ENCODE measurements at regions not wholly inside any gene's neighbourhood (a gene's known extent, or its start where the extent isn't known, plus 50 kb on each side); places are given as distances from the start of the nearest gene placed in this dataset.
"Not testable (repeated sequence)": the region's sequence is repeated elsewhere in the genome, so short reads cannot be mapped to it uniquely, and the experiment has no call there.

DNA sequence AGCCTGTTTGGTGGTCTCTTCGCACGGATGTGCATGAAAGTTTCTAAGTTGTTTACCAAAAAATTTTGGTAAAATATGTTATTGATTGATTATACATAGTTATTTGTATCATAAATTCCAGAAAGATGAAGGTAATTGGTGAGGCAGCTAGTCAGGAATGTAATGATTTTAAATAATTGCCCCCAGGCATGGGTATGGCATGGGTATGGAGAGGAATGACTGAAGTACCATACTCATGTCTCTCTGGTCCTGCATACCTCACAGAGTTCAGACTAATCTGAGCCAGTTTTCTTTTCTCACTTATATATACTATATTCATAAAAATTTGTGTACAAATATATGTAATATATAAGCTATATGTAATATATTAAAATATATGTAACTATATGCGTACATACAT is 329.0 kb upstream of the TECRL start:
- Mint-ChIP-seq H3K4me1 (no peaks in the 10 kb centered on the region), H3K27ac (no peak overlapping the region)

DNA sequence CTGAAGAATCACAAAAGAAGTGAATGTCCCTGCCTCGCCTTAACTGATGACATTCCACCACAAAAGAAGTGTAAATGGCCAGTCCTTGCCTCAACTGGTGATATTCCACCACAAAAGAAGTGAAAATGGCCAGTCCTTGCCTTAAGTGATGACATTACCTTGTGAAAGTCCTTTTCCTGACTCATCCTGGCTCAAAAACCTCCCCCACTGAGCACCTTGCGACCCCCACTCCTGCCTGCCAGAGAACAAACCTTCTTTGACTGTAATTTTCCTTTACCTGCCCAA is 328.5 kb upstream of the TECRL start:
- H3K27ac Mint-ChIP-seq; H3K4me3 Mint-ChIP-seq; H3K4me1 Mint-ChIP-seq; H3K36me3 Mint-ChIP-seq (ENCODE audit: low read depth); intact Hi-C loops (cut with micrococcal nuclease); DNase-seq; H3K27me3 Mint-ChIP-seq; H3K9me3 Mint-ChIP-seq: not testable (repeated sequence)

More for the DNA sequence above, 329.0 kb upstream of the TECRL start:
- Mint-ChIP-seq H3K27me3 (no peaks in the 10 kb centered on the region), H3K36me3 (ENCODE audit: low read depth) (no peaks in the 10 kb centered on the region), H3K4me3 (no peak overlapping the region), H3K9me3 (peaks cover 5% of the 10 kb centered on the region)
- intact Hi-C loops (cut with micrococcal nuclease): no loop called here
- DNase-seq: no peak

DNA sequence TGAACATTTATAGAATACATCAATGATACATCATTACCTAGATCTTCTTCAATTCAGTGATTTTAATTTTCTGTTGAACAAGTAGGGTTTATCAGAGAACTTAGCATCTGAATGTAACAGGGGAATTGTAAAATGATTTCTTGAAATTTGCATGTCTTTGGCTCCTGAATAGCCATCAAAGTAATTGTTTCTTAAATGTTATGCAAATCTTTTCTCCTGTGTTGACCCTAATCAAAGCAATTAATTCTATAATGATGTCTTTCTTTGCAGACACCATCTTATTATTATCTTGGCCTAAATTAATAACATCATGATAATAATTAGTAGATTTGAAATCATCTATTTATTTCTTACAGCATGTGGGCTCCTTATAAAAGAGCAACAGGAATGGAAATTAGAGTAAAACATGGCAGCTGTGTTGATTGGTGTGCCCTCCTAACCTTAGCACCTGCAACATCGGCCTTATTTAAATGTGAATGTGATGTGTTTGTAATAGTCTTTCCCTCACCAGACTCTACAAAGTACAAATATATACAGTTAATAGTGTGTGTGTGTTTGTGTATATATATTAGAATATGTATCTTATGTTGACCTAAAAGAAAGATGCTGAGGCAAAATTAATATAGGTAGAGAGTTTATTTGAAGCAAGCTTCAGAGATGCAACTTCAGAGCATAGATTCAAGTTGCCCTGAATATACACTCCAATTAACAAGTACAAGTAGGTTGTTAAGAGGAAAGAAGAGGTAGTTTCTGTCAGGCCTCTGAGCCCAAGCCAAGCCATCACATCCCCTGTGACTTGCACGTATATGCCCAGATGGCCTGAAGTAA is 328.0 kb upstream of the TECRL start:
- no peak for DNase-seq
- Mint-ChIP-seq H3K27ac (no peak overlapping the region), H3K36me3 (ENCODE audit: low read depth) (no peaks in the 10 kb centered on the region), H3K4me3 (no peak overlapping the region), H3K27me3 (no peaks in the 10 kb centered on the region), H3K4me1 (no peaks in the 10 kb centered on the region), H3K9me3 (peaks cover 6% of the 10 kb centered on the region)
- intact Hi-C loops (cut with micrococcal nuclease): no loop called here

DNA sequence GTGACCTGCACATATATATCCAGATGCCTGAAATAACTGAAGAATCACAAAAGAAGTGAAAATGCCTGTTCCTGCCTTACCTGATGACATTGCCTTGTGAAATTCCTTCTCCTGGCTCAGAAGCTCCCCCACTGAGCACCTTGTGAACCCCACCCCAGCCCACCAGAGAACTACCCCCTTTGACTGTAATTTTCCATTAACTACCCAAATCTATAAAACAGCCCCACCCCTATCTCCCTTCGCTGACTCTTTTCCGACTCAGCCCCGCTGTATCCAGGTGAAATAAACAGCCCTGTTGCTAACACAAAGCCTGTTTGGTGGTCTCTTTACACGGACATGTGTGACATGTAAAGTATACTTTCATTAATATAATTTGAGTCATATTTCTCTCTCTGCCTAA is 320.3 kb upstream of the TECRL start:
- Mint-ChIP-seq H3K4me1 (no peaks in the 10 kb centered on the region), H3K27ac (no peak overlapping the region), H3K4me3 (no peak overlapping the region), H3K9me3 (peaks cover 10% of the 10 kb centered on the region), H3K36me3 (ENCODE audit: low read depth) (no peaks in the 10 kb centered on the region), H3K27me3 (no peaks in the 10 kb centered on the region)
- no peak for DNase-seq
- intact Hi-C loops (cut with micrococcal nuclease): no loop called here

DNA sequence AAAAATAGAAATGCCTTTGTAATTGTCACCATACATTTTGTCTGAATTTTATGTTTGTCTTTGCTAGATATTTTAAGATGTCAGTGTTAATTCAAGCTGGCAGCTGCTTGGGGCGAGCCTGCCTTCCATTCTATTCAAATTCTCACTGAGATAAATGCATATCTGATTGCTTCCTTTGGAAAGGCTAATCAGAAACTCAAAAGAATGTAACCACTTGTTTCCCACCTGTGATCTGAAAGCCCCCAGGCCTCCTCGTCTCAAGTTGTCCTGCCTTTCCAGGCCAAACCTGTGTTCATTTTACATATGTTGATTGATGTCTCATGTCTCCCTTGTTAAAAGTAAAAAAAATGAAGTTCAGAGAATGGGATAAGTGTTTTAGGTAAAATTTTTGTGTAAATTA is 318.7 kb upstream of the TECRL start:
- Mint-ChIP-seq H3K27me3 (no peaks in the 10 kb centered on the region), H3K4me1 (no peaks in the 10 kb centered on the region), H3K27ac (no peak overlapping the region), H3K36me3 (ENCODE audit: low read depth) (no peaks in the 10 kb centered on the region), H3K9me3 (peaks cover 10% of the 10 kb centered on the region), H3K4me3 (no peak overlapping the region)
- no peak for DNase-seq
- intact Hi-C loops (cut with micrococcal nuclease): no loop called here

DNA sequence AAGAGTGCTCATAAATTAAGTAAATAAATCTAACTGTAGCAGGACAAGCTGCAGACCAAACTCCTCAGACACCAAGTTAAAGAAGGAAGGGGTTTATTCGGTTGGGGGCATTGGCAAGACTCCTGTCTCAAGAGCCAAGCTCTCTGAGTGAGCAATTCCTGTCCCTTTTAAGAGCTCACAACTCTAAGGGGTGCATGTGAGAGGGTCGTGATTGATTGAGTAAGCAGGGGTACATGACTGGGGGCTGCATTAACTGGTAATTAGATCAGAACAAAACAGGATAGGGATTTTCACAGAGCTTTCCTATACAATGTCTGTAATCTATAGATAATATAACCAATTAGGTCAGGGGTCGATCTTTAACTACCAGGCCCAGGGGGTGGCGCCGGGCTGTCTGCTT is 318.1 kb upstream of the TECRL start:
- H3K4me1 Mint-ChIP-seq; H3K4me3 Mint-ChIP-seq; DNase-seq; intact Hi-C loops (cut with micrococcal nuclease); H3K36me3 Mint-ChIP-seq (ENCODE audit: low read depth); H3K27me3 Mint-ChIP-seq; H3K27ac Mint-ChIP-seq; H3K9me3 Mint-ChIP-seq: not testable (repeated sequence)

DNA sequence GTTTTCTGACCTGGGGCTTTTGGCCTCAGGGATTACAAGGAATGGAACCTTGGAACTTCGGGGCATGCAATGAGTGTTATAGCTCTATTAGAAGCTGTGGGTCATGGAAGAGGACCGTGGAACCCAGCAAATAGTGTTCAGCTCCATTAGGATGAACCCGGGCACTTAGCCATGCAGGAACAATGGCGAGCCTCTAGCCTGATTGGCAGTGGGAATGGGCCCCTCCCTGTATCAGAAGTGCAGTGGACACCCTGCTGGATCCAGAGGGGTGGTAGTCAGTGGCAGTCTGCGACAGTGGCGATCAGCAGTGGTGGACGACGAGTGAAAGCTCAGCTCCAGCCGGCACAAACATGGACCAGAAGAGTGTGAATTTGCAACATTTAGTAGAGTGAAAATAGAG is 315.4 kb upstream of the TECRL start:
- Mint-ChIP-seq H3K9me3 (peaks cover 4% of the 10 kb centered on the region), H3K4me3 (no peak overlapping the region), H3K27ac (no peak overlapping the region), H3K4me1 (no peaks in the 10 kb centered on the region), H3K36me3 (ENCODE audit: low read depth) (no peaks in the 10 kb centered on the region), H3K27me3 (no peaks in the 10 kb centered on the region)
- intact Hi-C loops (cut with micrococcal nuclease): no loop called here
- DNase-seq: no peak

DNA sequence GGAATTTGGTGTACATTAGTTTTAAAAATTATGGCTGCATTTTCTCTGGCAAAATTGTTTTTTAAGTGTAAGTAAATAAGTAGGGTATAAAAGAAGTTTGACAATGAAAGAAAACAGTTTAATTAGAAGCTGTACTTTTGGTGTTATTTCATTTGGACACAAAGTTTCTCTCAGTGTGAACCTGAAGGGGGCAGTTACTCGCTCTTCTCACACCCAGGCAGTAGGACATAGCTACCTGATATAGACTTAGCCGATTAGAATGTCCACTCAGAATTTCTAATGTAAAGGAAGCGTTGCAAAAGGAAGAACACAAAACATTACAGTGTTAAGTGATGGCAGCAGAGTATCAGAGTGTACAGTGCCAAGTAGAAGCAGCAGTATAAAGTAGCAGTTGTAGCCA is 311.9 kb upstream of the TECRL start:
- intact Hi-C loops (cut with micrococcal nuclease): no loop called here
- DNase-seq: no peak
- Mint-ChIP-seq H3K36me3 (ENCODE audit: low read depth) (no peaks in the 10 kb centered on the region), H3K4me1 (no peaks in the 10 kb centered on the region), H3K9me3 (no peaks in the 10 kb centered on the region), H3K27me3 (no peaks in the 10 kb centered on the region), H3K27ac (no peak overlapping the region), H3K4me3 (no peak overlapping the region)

DNA sequence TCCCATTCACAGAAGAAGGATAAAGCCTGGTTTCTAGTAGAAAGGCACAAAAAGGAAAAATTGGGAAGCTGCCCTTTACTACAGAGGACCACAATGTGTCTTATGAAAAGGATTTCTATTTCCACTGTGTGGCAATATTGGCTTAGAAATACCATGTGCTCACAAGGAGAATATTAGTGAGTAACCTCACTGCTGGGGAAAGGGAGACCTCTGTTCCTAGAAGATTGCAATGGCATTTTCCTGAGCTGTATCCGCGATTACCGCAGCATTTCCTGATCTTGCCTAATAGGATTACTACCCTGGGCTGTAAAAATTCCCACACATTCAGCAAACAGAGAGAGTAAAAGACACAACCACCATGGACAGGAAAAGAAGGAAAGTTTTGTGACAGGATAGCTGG is 308.8 kb upstream of the TECRL start:
- Mint-ChIP-seq H3K9me3 (no peaks in the 10 kb centered on the region), H3K27me3 (no peaks in the 10 kb centered on the region), H3K27ac (no peak overlapping the region), H3K36me3 (ENCODE audit: low read depth) (no peaks in the 10 kb centered on the region), H3K4me3 (no peak overlapping the region), H3K4me1 (no peaks in the 10 kb centered on the region)
- DNase-seq: no peak
- intact Hi-C loops (cut with micrococcal nuclease): no loop called here

DNA sequence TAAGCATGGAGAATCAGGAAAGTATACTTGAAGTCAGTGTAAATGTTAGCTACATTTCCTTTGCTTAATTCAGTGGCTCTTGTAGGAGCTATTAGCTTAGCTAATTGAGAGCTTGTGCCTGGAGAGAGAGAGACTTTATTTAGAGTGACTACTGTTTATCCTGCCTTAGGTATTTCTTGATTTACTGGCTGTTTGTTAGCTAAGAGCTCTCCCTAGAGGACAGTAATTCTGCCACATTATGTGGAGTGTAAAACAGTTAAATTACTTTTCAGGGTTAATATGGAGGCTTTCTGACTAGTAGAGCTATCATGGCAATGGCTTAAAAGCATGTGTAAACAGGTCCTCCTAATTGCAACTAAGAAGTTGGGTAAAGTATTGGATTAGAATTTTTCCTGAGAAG is 306.5 kb upstream of the TECRL start:
- Mint-ChIP-seq H3K9me3 (no peaks in the 10 kb centered on the region), H3K27me3 (no peaks in the 10 kb centered on the region)

DNA sequence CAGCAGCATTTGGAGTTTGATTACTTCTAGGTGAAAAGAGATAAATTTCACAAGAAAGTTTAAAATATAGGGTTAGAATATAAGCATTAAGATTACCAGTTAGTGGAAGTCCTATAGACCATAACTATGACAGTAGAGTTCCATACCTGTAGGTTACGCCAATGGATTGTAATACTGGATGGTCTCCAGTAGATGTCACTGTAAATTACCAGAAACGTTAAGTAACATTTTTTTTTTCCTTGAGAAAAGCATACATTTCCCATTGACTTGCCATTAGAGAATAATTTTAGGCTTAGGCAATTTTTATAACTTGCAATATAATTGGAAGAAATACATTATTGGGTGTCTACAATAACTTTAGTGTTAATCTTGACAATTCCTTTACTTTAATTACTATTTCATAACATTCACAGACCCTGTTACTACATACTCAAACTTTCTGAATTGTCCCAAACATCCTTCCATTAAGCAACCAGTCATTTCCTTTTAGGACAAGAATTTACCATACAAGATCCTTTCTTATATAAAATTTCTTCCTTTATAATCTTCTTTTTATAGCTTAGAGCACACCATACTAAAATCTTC is 304.1 kb upstream of the TECRL start:
- H3K27me3 Mint-ChIP-seq: no peaks in the 10 kb centered on the region
- intact Hi-C loops (cut with micrococcal nuclease): no loop called here
- H3K4me1 Mint-ChIP-seq: no peaks in the 10 kb centered on the region
- no peak overlapping the region for H3K4me3 Mint-ChIP-seq
- DNase-seq: no peak
- H3K27ac Mint-ChIP-seq: no peak overlapping the region
- no peaks in the 10 kb centered on the region for H3K36me3 Mint-ChIP-seq (ENCODE audit: low read depth)
- no peaks in the 10 kb centered on the region for H3K9me3 Mint-ChIP-seq

More for the DNA sequence above, 306.5 kb upstream of the TECRL start:
- no peak for DNase-seq
- intact Hi-C loops (cut with micrococcal nuclease): no loop called here
- no peak overlapping the region for H3K27ac Mint-ChIP-seq
- no peaks in the 10 kb centered on the region for H3K4me1 Mint-ChIP-seq
- H3K36me3 Mint-ChIP-seq (ENCODE audit: low read depth): no peaks in the 10 kb centered on the region
- H3K4me3 Mint-ChIP-seq: no peak overlapping the region

DNA sequence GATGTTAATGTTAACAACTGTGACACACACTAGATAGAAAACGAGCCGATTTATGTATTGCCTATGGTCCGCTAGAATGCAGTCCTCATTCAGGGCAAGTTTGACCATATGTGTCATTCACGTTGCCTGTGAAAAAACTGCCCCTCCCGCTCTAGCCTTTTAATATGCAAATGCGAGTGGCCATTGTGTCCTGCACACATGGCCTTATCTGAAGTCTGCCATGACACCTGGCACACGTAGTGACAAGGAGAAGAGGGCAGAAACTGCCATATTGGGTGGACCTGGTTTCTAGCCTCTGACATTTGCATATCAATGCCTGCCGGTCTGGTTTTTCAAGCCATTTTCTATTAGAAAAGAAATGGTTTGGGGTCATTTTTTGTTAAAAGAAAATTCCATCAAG is 303.3 kb upstream of the TECRL start:
- H3K36me3 Mint-ChIP-seq (ENCODE audit: low read depth): no peaks in the 10 kb centered on the region
- no peaks in the 10 kb centered on the region for H3K9me3 Mint-ChIP-seq
- no peak for DNase-seq
- no peaks in the 10 kb centered on the region for H3K27me3 Mint-ChIP-seq
- H3K4me3 Mint-ChIP-seq: no peak overlapping the region
- no peak overlapping the region for H3K27ac Mint-ChIP-seq
- H3K4me1 Mint-ChIP-seq: no peaks in the 10 kb centered on the region
- intact Hi-C loops (cut with micrococcal nuclease): no loop called here

DNA sequence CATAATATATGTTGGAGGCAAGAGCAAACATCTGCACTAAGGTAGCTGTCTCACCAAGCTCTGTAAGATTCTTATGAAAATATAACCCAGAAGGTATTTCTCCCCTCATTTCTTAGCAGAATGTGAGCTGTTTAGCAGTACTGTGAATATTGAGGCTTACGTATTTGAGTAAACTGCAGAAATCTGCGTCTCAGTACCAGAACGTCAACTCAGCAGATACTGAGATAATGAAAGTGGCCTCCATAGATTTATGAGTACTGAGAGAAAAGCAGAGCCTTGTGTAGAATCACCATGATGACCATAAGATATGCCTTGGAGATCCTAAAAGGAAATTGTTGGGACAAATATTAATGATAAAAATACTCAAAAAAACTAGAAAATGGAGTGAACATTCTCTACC is 296.7 kb upstream of the TECRL start:
- Mint-ChIP-seq H3K4me3 (no peak overlapping the region), H3K36me3 (ENCODE audit: low read depth) (no peaks in the 10 kb centered on the region), H3K27ac (no peak overlapping the region)

DNA sequence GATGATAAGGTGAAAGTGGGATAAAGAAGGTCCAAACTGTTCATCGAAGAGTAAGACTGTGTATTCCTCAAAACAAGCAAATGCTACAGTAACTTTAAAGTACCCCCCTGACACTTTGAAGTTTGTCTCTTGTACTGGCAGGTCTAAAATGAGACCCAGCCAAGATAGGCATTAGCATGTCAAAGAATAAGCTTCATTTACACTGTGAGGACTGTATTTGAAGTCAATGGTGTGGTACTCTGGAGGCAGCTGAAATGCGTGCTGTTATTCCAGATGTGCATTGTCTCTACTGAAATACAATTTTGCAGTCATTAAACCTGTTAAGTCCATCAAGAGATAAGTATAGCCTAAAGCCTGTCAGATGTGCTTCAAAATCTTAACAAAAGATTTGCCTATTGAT is 288.9 kb upstream of the TECRL start:
- H3K4me3 Mint-ChIP-seq: no peak overlapping the region
- DNase-seq: no peak
- H3K36me3 Mint-ChIP-seq (ENCODE audit: low read depth): no peaks in the 10 kb centered on the region
- H3K9me3 Mint-ChIP-seq: no peaks in the 10 kb centered on the region
- H3K27ac Mint-ChIP-seq: no peak overlapping the region
- no peaks in the 10 kb centered on the region for H3K27me3 Mint-ChIP-seq
- H3K4me1 Mint-ChIP-seq: no peaks in the 10 kb centered on the region
- intact Hi-C loops (cut with micrococcal nuclease): no loop called here

More for the DNA sequence above, 296.7 kb upstream of the TECRL start:
- intact Hi-C loops (cut with micrococcal nuclease): no loop called here
- Mint-ChIP-seq H3K4me1 (no peaks in the 10 kb centered on the region), H3K9me3 (no peaks in the 10 kb centered on the region), H3K27me3 (no peaks in the 10 kb centered on the region)
- DNase-seq: no peak

DNA sequence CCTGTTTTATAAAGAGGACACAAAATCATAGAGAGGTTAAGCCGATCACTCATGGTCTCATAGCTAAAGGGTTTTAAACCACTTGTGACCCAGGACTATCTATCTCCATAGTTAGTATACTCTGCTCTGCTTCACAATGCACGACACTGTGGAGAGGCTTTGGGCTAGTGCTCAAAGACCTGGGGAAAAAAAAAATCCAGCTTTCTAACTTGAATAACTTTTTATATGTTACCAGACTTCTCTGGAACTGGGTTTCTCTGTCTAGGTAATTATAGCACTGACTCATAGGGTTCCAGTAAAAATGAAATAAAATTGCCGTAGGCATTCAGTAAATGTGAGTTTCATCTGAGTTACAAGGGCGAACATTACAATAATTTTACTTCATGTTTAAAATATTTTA is 273.7 kb upstream of the TECRL start:
- intact Hi-C loops (cut with micrococcal nuclease): no loop called here
- no peak overlapping the region for H3K4me3 Mint-ChIP-seq
- DNase-seq: no peak
- H3K27ac Mint-ChIP-seq: no peak overlapping the region
- H3K9me3 Mint-ChIP-seq: no peaks in the 10 kb centered on the region
- H3K36me3 Mint-ChIP-seq (ENCODE audit: low read depth): no peaks in the 10 kb centered on the region
- no peaks in the 10 kb centered on the region for H3K4me1 Mint-ChIP-seq
- H3K27me3 Mint-ChIP-seq: no peaks in the 10 kb centered on the region
